ENCODE measurements at regions not wholly inside any gene's neighbourhood (a gene's known extent, or its start where the extent isn't known, plus 50 kb on each side); places are given as distances from the start of the nearest gene placed in this dataset.

GRCh38 chr2:82985572-82986197, 1473.4 kb downstream of the SUCLG1 start:
- TF ChIP-seq CTCF (IDR thresholded peaks at IDR 0.05) (no peak), POLR2A (IDR thresholded peaks at IDR 0.05; ENCODE audit: low read length) (no peak), RCOR1 (IDR thresholded peaks at IDR 0.05; ENCODE audit: low read depth, low read length) (no peak), EHF (CRISPR knock-in tag; IDR thresholded peaks at IDR 0.05) (no peak), NR3C1 (IDR thresholded peaks at IDR 0.05) (no peak), NFE2L2 (conservative IDR thresholded peaks at IDR 0.05; ENCODE audit: low read length) (no peak), BHLHE40 (IDR thresholded peaks at IDR 0.05; ENCODE audit: low read depth, low read length) (no peak), EP300 (IDR thresholded peaks at IDR 0.05) (no peak), MYC (IDR thresholded peaks at IDR 0.05; ENCODE audit: borderline replicate concordance, low read length) (no peak), SMC3 (IDR thresholded peaks at IDR 0.05) (no peak), MAX (IDR thresholded peaks at IDR 0.05) (no peak), PHF8 (IDR thresholded peaks at IDR 0.05; ENCODE audit: borderline replicate concordance, low read depth) (no peak), ESRRA (IDR thresholded peaks at IDR 0.05; ENCODE audit: borderline replicate concordance, low read length) (no peak)
